DOHH2 (cell line): ENCODE measurements at regions not wholly inside any gene's neighbourhood (a gene's known extent, or its start where the extent isn't known, plus 50 kb on each side); places are given as distances from the start of the nearest gene placed in this dataset.

Experiments
- CTCF ChIP-seq: fragments of 200-600 bp; sonication (generic); IDR thresholded peaks from one replicate; pipeline ENCODE4 v1.5.1; 2014; ENCODE audit warnings: antibody characterized with exemption, mild to moderate bottlenecking, low read depth, low read length; ENCODE audit not compliant: poor library complexity, severe bottlenecking
- EZH2phosphoT487 ChIP-seq: fragments of 200-600 bp; sonication (generic); IDR thresholded peaks from 2 replicates; pipeline ENCODE4 v1.6.1; 2017; ENCODE audit warnings: borderline replicate concordance, mild to moderate bottlenecking, antibody characterized with exemption, low read length, moderate library complexity, mixed read lengths

GRCh38 chr10:57716884-57717283 lies 550.8 kb downstream of the IPMK start:
- TF ChIP-seq CTCF (no peak), EZH2phosphoT487 (no peak)
